HFF-Myc (cell line): ENCODE measurements at regions not wholly inside any gene's neighbourhood (a gene's known extent, or its start where the extent isn't known, plus 50 kb on each side); places are given as distances from the start of the nearest gene placed in this dataset.

Experiments used
- DNase-seq: peaks from one replicate; pipeline ENCODE4 v3.0.0-alpha.2; 2011; ENCODE audit warnings: low read depth; ENCODE audit errors: extremely low read depth
- H3K4me3 ChIP-seq: replicated peaks from 2 replicates; pipeline ENCODE4 v1.5.1; 2011; ENCODE audit warnings: low read depth, mild to moderate bottlenecking, control low read depth, low read length
- CTCF ChIP-seq: IDR thresholded peaks from 2 replicates; pipeline ENCODE4 v1.5.1; 2012; ENCODE audit warnings: mild to moderate bottlenecking, low read depth, low read length, control low read depth; ENCODE audit errors: missing control alignments

- TF ChIP-seq CTCF = no peak
- no peak overlapping the region for H3K4me3 ChIP-seq
- no peak for DNase-seq
Observed at GRCh38 chr3:24043985-24044384, 98.9 kb downstream of the NR1D2 start.

GRCh38 chr3:24046214-24046613, 101.1 kb downstream of the NR1D2 start:
- H3K4me3 ChIP-seq = no peak overlapping the region
- no peak for DNase-seq
- no peak for TF ChIP-seq CTCF

- no peak for TF ChIP-seq CTCF
- peak; percentile 7 for DNase-seq
Observed at GRCh38 chr3:24047513-24047912, 102.4 kb downstream of the NR1D2 start.

GRCh38 chr3:24048843-24049242, 103.8 kb downstream of the NR1D2 start:
- no peak for TF ChIP-seq CTCF
- H3K4me3 ChIP-seq = no peak overlapping the region
- DNase-seq = no peak

More at GRCh38 chr3:24047513-24047912, 102.4 kb downstream of the NR1D2 start:
- H3K4me3 ChIP-seq = no peak overlapping the region

GRCh38 chr3:24052446-24052845, 107.4 kb downstream of the NR1D2 start:
- no peak overlapping the region for H3K4me3 ChIP-seq
- no peak for DNase-seq
- no peak for TF ChIP-seq CTCF

GRCh38 chr3:24058940-24059705, 114.0 kb downstream of the NR1D2 start:
- no peak for TF ChIP-seq CTCF
- no peak overlapping the region for H3K4me3 ChIP-seq
- no peak for DNase-seq

- H3K4me3 ChIP-seq = no peak overlapping the region
- no peak for TF ChIP-seq CTCF
- no peak for DNase-seq
Observed at GRCh38 chr3:24060055-24060454, 115.0 kb downstream of the NR1D2 start.
